GM21447 (cell line): ENCODE measurements at regions not wholly inside any gene's neighbourhood (a gene's known extent, or its start where the extent isn't known, plus 50 kb on each side); places are given as distances from the start of the nearest gene placed in this dataset.
A peak's percentile ranks its signal among the peaks of the same experiment; 100 is the strongest.
"Not testable (repeated sequence)": the region's sequence is repeated elsewhere in the genome, so short reads cannot be mapped to it uniquely, and the experiment has no call there.

Source experiments
- ATAC-seq: cut with Tn5 transposase; IDR thresholded peaks from one replicate; pipeline ENCODE4 v1.9.1; 2021; ENCODE audit not compliant: unreplicated experiment

DNA sequence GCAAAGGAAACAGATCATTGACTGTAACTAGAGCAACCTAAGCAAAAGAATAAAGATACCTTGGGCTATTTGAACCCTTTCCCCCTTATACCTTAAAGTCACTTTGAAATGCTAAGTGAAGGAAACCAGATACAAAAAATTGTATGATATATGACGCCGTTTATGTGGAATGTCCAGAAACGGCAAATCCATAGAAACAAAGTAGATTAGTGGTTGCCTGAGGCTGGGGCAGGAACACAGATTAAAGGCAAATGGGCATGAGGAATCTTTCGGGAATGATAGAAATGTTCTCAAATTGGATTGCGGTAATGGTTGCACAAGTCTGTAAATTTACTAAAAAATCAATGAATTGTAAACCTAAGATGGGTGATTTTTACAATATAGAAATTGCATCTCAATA lies 160.1 kb upstream of the CCDC54 start:
- ATAC-seq = no peak

DNA sequence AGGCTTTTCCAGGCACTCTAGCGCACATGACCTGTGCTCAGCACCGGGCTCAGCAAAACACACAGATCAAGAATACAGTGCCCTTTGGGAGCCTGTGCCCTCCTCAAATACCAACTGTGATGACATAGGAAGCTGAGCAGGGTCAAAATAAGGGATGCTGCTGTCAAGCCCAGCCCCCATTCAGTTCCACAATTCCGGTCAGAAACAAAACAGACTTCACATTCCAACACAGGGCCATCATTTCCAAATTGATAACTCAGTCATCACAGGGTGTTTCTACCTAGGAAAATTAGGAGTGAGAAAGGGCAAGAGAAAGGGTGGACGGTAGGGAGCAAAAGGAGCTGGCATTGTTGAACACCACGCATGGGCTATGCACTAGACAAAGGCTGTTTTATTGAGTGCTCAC lies 158.4 kb upstream of the CCDC54 start:
- ATAC-seq = no peak

DNA sequence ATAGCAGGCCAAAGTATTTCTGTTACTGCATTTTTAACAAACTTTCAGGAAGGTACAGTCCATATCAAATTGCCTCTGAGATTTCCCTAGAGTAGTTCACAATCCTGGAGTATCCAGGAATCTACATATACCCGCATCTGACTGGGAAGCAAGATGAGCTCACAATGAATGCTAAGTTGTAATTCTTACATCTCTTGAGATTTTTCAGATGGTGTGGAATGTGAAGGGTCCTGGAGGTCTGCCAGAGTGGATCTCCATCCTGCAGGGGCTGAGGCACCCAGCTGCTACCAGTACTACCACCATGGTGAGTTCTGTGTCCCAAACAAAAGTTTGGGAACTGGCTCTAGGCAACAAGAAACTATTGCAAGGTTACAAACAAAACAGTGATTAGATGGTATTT lies 156.7 kb upstream of the CCDC54 start:
- ATAC-seq = no peak

DNA sequence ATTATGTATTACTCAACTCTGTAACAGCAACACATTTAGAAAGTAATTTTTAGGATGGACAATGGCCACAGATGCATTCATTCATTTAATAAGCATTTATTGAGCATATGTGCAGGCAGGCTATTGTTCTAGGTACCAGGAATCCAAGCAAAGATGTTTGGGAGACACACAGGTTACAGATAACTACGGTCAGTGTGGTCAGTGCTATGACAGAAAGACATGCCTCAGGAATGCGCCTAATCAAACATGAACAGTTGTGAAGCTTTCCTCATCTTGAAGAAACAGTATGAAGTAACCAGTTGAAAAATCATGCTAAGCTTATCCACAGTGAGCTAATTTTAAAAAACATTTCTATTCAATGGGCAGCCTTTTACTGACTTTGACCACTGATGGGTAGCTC lies 155.4 kb upstream of the CCDC54 start:
- ATAC-seq = no peak

DNA sequence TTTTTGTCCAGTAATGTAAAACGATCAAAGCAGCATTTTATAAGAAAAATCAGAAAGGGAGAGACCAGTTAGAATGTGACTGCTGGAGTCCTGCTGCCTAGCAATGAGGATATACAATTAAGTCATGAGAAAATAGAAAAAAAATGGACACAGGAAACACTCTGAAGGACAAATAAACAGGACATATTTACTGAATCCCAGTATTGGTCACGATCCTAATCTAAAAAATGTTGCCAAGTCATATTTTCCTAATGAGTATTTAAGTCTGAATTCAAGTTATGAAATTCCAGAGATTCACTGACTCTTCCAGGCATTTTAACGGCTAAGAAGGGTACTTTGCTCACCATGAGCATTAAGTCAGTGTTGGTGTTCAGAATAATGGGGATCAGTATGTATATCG lies 154.3 kb upstream of the CCDC54 start:
- ATAC-seq = no peak

DNA sequence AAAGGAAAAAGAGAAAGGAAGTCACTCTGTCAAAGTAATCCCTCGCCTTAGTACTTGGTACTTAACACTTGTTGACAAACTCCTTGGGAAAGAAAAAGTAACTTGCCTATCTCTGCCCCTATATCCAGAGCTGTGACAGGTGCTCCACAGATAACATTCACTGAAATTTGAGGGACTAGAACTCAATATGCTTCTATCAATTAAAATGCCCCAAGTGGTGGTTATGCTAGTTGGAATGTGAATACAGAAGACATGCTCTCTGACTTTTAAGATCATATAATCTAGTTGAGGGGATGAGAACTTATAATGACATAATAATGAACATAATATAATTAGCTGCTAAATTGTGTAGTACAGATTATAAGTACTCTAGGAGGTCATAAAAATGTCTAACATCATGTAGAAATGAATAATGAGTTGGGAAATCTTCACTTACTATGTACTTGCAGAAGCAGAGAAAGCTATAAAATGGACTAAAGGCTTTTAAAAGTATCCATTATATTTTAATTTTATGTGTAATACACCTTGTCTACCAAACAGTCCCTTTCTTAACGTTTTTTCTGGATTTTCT lies 153.1 kb upstream of the CCDC54 start:
- ATAC-seq = no peak

DNA sequence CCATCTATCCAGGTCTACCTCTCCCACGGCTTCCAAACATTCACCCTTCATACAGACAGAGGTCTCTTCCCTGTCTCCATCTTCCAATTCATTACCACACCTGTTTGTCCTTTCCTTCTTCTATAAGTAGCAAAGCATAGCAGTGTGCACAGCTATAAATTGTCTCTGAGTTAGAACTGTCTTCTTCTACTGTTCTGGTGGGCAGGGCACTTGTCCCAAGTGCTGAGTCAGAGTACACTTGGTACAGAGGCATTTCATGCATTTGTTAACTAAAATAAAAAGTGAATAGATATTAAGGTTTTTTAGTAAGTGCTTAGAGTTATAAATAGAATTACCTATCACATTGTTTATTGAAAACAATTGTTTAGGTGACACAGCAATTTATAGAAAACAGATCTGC lies 150.1 kb upstream of the CCDC54 start:
- ATAC-seq = no peak

DNA sequence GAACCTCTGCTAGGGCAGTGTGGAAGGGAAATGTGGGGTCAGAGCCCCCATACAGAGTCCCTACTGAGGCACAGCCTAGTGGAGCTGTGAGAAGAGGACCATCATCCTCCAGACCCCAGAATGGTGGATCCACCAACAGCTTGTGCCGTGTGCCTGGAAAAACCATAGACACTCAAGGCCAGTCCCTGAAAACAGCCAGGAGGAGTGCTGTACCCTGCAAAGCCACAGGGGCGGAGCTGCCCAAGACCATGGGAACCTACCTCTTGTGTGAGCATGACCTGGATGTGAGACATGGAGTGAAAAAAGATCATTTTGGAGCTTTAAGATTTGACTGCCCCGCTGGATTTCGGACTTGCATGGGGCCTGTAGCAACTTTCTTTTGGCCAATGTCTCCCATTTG lies 143.4 kb upstream of the CCDC54 start:
- ATAC-seq = not testable (repeated sequence)

DNA sequence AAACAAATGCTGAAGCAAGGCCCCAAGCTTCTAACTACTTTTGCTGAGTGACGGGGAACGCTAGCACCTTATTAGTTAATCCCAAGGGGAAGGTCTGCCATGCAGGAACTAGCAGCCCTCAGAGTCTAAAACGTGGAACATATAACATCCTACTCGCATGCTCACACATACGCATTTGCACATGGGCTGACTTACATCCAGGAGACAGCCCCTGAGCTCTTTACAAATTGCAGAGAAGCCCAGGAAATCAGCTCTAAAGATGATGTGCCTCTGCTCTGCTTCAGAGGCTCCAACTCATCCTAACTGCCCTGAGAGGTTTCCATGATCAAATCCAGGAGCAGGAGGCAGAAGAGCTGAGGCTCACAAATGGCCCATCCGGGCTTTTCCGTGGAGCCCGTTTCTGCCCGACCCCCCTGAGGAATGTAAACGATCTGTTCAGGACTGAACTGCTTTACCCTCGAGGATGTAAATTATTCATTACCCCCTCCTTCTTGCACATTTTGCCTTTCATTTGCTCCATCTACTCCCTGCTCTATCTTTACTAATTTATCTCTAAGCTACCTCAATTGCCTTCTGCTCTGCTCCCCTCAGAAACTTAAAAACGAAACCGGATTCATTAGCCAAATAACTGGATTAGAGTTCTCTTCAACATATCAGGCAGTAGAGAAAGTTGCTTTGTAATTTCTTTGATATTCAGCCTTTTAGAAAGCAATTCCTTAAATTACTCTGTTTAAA lies 141.9 kb upstream of the CCDC54 start:
- no peak for ATAC-seq

DNA sequence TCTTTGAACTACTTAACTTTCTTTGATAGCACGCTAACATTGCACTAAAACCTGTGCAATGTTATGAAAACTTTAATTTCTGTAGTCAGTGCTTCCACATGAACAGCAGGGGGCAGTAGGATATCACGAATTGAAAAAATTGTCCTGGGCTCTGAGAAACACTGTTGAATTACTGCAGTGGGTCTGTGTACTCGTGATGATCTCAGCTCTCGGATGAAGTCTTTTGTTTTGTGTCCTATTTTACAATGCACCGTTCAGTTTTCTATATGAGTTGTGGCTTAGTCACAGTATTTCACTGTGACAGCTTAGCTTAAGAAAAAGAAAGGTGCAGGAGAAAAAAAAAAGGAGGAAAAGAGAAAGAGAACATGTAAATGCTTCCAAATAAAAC lies 141.3 kb upstream of the CCDC54 start:
- peak; percentile 64 for ATAC-seq

DNA sequence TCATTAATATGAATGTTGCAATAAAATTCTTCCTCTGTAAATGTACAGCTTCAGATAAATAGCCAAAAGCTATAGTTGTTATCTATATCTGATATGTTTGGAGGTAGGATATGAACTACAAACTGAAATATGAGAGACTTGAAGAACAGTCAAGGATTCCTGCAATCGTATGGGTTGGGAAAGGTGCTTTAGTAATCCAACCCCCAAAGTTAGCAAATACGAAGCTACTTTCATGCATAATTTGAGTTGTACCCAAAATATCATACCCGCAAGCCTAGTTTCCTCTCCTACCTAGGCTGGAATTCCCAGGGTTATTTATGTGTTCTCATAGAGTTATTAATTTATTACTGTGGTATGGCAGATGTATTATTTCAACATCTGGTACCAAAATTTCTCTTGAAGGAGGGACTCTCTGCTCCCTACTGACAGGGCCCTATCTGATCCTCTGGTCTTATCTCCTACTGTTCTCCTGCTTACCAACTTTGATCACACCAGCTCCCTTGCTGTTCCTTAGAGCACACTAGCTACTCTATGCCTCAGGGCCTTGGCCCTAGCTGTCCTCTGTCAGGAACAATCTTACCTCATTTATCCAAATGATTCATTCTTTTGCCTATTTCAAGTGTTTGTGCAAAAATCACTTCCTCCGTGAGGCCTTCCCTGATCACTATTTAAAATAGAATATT lies 140.4 kb upstream of the CCDC54 start:
- no peak for ATAC-seq

DNA sequence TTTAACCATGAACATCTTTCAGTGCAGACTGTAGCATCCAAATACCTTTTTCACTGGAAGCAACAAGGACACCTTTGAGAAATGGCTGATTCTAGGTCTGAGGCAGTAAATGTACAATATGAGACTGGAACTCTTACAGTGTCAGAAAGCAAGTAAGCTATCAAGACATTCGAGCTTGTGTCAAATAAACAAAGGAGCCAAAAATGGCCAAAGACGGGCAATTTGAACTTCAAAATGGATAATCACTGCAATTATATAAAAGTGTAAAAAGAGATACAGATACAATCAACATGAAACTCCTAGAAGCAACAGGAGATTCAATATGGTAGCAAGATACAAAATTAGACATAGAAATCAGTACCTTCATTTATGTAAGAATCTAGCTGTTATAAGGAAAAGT lies 138.5 kb upstream of the CCDC54 start:
- no peak for ATAC-seq

DNA sequence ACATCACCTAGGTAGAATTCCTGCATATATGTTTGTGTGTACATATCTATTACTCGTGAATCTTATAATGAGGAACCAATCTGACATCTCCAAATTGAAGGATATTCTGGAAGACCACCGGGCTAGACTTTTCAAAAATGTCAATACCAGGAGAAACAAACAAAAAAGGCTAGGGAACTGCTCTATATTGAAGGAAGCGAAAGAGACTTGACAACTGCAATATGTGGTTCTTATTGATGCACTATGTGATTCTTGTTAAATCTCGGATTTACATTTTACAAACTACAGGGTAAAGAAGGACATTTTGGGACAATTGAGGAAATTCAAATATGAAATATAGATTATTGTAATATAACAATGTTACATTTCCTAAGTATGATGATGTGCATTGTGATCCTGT lies 137.5 kb upstream of the CCDC54 start:
- no peak for ATAC-seq

DNA sequence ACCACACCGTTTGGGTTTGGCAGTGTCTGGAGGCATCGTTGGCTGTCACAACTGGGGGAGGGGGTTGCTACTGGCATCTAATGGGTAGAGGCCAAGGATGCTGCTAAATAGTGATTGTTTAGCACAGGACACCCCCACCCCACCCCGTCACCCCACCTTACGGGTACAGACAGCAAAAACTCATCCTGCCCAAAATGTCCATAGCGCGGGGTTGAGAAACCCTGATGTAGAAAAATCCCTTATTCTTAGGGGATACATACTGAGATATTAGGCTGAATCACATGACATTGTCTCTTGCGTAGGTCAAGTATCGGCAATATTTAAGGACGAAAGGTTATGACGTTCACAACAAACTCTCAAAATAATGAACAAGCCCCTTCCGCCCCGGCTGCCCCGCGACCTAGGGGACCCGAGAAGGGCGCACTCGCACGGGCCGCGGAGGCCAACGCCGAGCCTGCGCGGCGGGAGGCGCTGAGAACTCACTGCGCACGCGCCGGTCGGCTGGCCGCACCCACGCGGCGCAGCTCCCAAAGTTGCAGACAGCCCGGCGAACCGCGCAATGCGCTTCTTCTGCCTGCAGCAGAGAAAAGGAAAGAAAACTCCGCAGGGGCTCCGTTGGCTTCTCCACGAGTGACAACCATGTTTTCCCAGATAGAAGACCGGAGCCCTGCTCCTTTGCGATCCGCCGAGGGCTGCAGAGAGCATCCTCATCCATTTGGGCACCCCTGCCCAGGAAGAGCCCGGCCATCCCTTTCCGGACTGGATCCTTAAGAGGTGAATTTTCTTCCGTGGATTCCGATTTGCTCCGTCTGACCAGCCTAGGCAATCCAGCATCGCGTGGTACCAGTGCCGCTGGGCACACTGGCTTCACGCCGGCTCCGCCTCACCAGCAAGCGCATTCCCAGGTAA lies 136.8 kb upstream of the CCDC54 start:
- ATAC-seq = peak; percentile 84

DNA sequence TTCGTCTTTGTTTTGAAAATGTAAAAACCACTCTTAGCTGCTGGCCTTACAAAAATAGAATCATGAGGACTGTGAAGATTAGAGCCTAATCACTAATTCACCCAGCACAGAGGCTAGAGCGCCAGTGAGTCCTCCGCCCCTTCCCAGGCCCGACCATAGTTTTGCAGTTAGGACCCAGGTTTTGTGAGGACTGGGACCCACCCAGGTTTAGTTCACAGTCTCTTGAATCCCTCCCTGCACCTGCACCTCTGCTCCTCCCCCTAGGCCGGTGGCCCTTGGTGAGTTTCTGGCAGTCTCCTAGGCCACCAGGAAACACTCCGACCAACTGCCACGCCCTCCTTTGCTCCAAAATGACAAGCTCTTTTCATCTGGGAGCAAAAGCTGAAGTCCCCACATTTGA lies 136.0 kb upstream of the CCDC54 start:
- ATAC-seq = peak; percentile 40

DNA sequence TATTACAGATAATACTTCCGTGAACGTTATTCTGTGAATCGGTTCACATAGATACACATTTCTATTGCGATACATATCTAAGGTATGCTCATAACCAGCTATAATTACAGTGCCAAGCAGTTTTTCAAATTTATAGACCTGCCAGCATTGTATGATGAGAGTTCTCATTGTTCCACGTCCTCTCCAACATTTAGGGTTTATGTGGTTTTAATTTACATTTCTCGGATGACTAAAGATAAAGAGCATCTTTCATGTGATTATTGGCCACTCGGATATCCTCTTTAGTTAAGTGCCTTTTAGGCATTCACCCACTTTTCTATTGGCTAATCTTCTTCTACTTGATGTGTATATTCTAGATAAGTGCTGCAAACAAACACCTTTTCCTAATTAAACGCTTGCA lies 134.7 kb upstream of the CCDC54 start:
- no peak for ATAC-seq

DNA sequence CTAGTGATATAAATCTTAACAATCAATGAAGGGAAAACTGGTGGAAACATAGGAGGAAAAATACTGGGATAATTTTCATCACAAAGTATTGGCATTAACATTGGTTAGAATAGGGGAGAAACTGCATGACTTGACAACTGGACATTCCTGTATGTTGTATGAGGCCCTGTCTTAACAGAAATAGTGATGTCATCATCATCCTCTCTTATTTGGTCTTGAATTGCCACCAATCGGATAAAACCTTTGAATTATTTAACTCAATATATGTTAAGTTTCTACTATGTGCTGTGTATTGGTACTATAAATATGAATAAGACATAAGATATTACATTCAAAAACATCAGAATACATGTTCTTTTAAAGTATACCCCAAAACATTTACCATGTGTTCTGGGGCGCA lies 130.1 kb upstream of the CCDC54 start:
- ATAC-seq = no peak

DNA sequence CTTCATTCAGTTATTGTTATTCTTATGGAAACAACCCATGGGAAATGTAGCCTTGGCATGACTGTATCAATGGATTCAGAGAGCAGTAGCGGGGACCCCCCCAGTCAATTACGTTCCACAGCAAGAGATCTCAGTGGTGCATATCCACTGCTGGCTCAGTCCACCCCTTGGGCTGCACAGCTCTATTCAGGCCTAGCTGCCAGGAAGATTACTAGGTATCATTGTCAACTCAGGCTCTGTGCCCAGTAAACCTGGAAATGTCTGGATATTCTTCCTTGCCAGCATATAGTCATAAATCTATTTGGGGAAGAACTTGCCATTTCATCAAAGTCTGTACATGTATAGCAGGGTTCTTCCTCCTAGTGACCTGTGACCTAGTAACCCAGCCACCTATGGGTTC lies 128.1 kb upstream of the CCDC54 start:
- no peak for ATAC-seq

DNA sequence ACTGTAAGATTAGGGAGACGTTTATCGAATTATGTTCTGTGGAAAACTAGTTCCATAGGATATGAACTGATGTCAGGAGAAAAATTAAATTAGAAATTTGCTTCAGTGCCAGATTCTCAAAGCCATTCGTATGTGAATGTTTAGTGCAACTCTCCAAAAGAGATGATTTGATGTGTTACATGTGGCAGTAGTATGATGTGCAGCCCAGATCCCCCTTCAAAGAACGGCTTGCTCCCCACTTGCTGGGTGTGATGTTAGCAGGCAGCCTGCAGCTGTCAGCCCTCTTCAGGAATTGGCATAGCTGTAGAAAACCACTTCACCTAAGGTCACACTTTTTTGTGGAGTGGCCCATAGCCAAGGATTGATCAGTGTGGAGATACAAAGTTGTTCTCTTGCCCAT lies 127.0 kb upstream of the CCDC54 start:
- no peak for ATAC-seq

DNA sequence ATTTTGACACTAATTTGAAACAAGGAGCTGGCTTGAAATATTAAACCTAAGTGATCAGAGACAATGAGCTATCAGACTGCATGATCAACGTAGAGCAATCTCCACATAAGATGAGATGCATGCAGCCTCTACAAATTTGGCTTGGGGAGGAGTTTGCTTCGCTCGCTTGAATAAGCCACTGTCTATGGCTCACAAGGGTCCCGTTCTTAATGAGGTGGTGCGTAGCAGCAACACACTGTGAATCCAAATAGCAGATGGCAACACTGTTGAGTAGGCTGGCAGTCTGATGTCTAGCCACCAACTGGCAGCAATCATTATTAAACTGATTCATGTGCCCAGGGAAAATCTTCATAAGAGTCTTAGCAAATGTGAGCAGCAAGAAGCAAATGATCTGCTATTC lies 125.4 kb upstream of the CCDC54 start:
- ATAC-seq = no peak

DNA sequence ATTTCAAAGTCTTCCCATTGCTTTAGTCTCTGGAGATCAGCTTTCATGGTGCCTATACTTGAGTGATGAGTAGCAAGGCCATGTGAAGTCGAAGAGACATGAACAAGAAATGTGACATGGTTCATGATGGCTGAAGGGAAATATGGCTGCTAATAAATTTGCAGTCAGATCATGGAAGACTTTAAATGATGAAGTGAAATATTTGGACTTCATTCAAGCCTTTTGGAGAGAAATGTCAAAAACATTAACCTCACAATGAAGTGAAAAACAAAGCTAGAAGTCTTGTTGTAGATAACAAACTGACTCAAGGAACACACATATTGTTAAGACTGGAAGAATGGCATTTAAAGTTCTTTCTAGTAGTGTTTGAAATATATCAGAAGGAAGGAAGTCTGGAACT lies 120.3 kb upstream of the CCDC54 start:
- ATAC-seq = no peak

DNA sequence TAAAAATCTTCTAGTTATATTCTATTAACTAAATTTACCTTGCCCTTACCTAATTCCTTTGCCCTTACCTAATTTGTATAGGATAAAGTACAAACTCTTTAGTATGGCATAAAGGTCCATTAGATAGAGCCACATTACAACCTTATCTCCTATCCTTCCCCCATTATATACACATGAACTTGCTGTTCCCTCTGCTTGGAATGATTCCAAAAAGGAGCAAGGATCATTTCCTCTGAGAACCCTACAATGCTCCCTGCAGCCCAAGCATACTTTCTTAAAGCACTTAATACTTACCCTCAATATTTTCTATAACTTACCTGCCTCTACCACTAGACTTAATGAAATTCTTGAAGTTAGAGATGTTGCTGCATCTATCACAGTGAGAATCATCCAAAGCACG lies 118.9 kb upstream of the CCDC54 start:
- ATAC-seq = no peak
